ENCODE measurements at regions not wholly inside any gene's neighbourhood (a gene's known extent, or its start where the extent isn't known, plus 50 kb on each side); places are given as distances from the start of the nearest gene placed in this dataset.

DNA sequence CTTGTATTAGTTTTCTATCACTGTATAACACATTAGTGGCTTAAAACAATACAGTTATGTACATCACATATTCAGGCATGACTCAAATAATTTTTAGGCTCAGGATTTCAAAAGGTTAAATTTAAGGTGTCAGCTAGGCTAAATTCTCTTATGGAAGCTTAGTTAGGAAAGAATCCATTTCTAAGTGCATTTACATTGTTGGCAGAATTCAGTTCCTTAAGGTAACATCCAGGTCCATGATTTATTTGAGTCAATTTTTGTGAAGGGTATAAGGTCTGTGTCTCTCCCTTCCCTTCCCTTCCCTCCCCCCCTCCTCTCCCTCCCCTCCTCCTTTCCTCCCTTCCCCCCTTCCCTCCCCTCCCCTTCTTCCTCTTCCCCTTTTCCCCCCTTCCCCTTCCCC, 399.0 kb upstream of the CNTN5 start:
- no peaks in the 10 kb centered on the region for H3K4me1 ChIP-seq (ENCODE audit: control insufficient read depth in 1 of 2, insufficient read depth in 2 of 2, low read length in 2 of 2)
- peaks cover 4 to 23% (median 16%) of the 10 kb centered on the region in 7 donors for H3K9me3 Mint-ChIP-seq
- intact Hi-C loops (cut with micrococcal nuclease), result no loop called here
- H2AFZ ChIP-seq (ENCODE audit: insufficient read depth, low read depth, low read length, poor library complexity, severe bottlenecking), result no peak overlapping the region
- no peaks in the 10 kb centered on the region for H3K4me1 Mint-ChIP-seq
- TF ChIP-seq, protein P1, sequence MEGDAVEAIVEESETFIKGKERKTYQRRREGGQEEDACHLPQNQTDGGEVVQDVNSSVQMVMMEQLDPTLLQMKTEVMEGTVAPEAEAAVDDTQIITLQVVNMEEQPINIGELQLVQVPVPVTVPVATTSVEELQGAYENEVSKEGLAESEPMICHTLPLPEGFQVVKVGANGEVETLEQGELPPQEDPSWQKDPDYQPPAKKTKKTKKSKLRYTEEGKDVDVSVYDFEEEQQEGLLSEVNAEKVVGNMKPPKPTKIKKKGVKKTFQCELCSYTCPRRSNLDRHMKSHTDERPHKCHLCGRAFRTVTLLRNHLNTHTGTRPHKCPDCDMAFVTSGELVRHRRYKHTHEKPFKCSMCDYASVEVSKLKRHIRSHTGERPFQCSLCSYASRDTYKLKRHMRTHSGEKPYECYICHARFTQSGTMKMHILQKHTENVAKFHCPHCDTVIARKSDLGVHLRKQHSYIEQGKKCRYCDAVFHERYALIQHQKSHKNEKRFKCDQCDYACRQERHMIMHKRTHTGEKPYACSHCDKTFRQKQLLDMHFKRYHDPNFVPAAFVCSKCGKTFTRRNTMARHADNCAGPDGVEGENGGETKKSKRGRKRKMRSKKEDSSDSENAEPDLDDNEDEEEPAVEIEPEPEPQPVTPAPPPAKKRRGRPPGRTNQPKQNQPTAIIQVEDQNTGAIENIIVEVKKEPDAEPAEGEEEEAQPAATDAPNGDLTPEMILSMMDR (IDR thresholded peaks at IDR 0.05), result no peak
- no peaks in the 10 kb centered on the region for H4K20me1 ChIP-seq (ENCODE audit: insufficient read depth, low read length)
- no peak for DNase-seq
- H3K27me3 Mint-ChIP-seq (ENCODE audit: low read depth in 3 of 3), result peaks cover 0 to 2% (median 2%) of the 10 kb centered on the region in 3 donors
- no peaks in the 10 kb centered on the region for H3K36me3 ChIP-seq (replicated peaks in 1 of 2; ENCODE audit: control insufficient read depth in 1 of 2, insufficient read depth in 2 of 2, low read length in 2 of 2)
- H3K27ac ChIP-seq (ENCODE audit: low read depth in 1 of 2, low read length in 2 of 2), result no peak overlapping the region
- H3K27me3 ChIP-seq (ENCODE audit: control insufficient read depth in 2 of 2, insufficient read depth in 2 of 2, low read length in 2 of 2), result no peaks in the 10 kb centered on the region
- H3K4me3 Mint-ChIP-seq, result no peak overlapping the region
- H3K4me2 ChIP-seq (replicated peaks; ENCODE audit: extremely low read depth, low read length, poor library complexity, severe bottlenecking), result no peak overlapping the region
- no peaks in the 10 kb centered on the region for H3K36me3 Mint-ChIP-seq
- H3K79me2 ChIP-seq (ENCODE audit: insufficient read depth, low read length), result no peaks in the 10 kb centered on the region
- no peak overlapping the region for H3K27ac Mint-ChIP-seq
- H3K4me3 ChIP-seq (replicated peaks in 1 of 3; ENCODE audit: low read depth in 2 of 3, low read length in 3 of 3), result no peak overlapping the region
- peaks cover 25 to 32% of the 10 kb centered on the region in 2 donors for H3K9me3 ChIP-seq (replicated peaks in 1 of 2; ENCODE audit: control insufficient read depth in 1 of 2, insufficient read depth in 1 of 2, low read length in 2 of 2)
- no peak overlapping the region for H3K9ac ChIP-seq (ENCODE audit: insufficient read depth, low read length, poor library complexity, severe bottlenecking)

DNA sequence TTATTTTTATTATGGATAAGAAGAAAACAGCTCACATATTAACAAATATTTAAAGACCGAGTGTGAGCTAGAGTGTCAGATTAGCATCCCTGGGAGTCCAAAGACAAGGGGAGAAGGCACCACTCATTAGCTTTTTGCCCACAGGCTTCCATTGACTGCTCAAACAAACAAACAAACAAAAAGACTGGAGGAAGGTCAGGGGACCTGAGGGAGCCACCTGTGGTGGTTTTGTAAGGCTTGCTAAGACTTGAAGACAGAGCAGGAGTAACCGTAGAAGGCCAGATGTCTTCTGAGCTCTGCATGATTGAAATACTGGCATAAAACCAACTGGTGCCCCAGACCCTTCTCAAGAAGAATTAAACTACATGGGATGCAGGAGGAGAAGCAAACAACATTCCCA, 395.2 kb upstream of the CNTN5 start:
- Histone ChIP-seq H4K20me1 (ENCODE audit: insufficient read depth, low read length) (no peaks in the 10 kb centered on the region), H3K9ac (ENCODE audit: insufficient read depth, low read length, poor library complexity, severe bottlenecking) (no peak overlapping the region), H3K4me2 (replicated peaks; ENCODE audit: extremely low read depth, low read length, poor library complexity, severe bottlenecking) (no peak overlapping the region), H3K9me3 (replicated peaks in 1 of 2; ENCODE audit: control insufficient read depth in 1 of 2, insufficient read depth in 1 of 2, low read length in 2 of 2) (peaks cover 15 to 24% of the 10 kb centered on the region in 2 donors), H3K4me3 (replicated peaks in 1 of 3; ENCODE audit: low read depth in 2 of 3, low read length in 3 of 3) (no peak overlapping the region), H3K4me1 (ENCODE audit: control insufficient read depth in 1 of 2, insufficient read depth in 2 of 2, low read length in 2 of 2) (no peaks in the 10 kb centered on the region), H2AFZ (ENCODE audit: insufficient read depth, low read depth, low read length, poor library complexity, severe bottlenecking) (no peak overlapping the region), H3K27me3 (ENCODE audit: control insufficient read depth in 2 of 2, insufficient read depth in 2 of 2, low read length in 2 of 2) (no peaks in the 10 kb centered on the region), H3K27ac (ENCODE audit: low read depth in 1 of 2, low read length in 2 of 2) (no peak overlapping the region), H3K36me3 (replicated peaks in 1 of 2; ENCODE audit: control insufficient read depth in 1 of 2, insufficient read depth in 2 of 2, low read length in 2 of 2) (no peaks in the 10 kb centered on the region), H3K79me2 (ENCODE audit: insufficient read depth, low read length) (no peaks in the 10 kb centered on the region)
- Mint-ChIP-seq H3K27me3 (ENCODE audit: low read depth in 3 of 3) (peaks cover 0 to 2% (median 2%) of the 10 kb centered on the region in 3 donors), H3K4me1 (no peaks in the 10 kb centered on the region), H3K36me3 (no peaks in the 10 kb centered on the region), H3K9me3 (peaks cover 8 to 18% (median 10%) of the 10 kb centered on the region in 7 donors), H3K4me3 (no peak overlapping the region), H3K27ac (no peak overlapping the region)
- intact Hi-C loops (cut with micrococcal nuclease), result no loop called here
- TF ChIP-seq, protein P1 (IDR thresholded peaks at IDR 0.05), result no peak
- WGBS (ENCODE audit: insufficient coverage), result no CpG with 5 or more reads among the region's 2 CpGs
- no peak for DNase-seq

Data from CD14-positive monocyte (primary cell).